ENCODE measurements at regions not wholly inside any gene's neighbourhood (a gene's known extent, or its start where the extent isn't known, plus 50 kb on each side); places are given as distances from the start of the nearest gene placed in this dataset.

DNA sequence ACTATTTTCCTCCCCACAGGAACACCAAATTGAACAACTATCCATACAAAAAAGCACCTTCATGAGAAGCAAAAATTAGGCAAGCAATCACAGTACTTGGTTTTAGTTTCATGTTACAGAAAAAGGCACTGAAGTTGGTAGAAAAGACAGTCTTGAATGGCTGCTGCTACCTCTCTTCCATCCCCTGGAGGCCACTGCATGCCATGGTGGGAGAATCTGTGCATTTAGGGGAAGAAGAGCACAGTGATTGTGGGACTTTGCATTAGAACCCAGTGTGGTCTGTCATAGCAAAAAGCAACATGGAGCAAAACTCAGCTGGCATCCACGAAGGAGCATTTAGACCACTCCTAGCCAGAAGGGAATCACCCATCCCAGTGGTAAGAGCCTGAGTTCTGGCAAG is 941.9 kb downstream of the PCDH18 start:
- Histone ChIP-seq H3K4me3 (replicated peaks in 1 of 3; ENCODE audit: low read depth in 2 of 3, low read length in 3 of 3) (no peak overlapping the region), H4K20me1 (ENCODE audit: insufficient read depth, low read length) (no peaks in the 10 kb centered on the region), H3K27ac (ENCODE audit: low read depth in 1 of 2, low read length in 2 of 2) (no peak overlapping the region), H3K36me3 (replicated peaks in 1 of 2; ENCODE audit: control insufficient read depth in 1 of 2, insufficient read depth in 2 of 2, low read length in 2 of 2) (no peaks in the 10 kb centered on the region), H3K27me3 (ENCODE audit: control insufficient read depth in 2 of 2, insufficient read depth in 2 of 2, low read length in 2 of 2) (no peaks in the 10 kb centered on the region), H3K4me1 (ENCODE audit: control insufficient read depth in 1 of 2, insufficient read depth in 2 of 2, low read length in 2 of 2) (no peaks in the 10 kb centered on the region), H2AFZ (ENCODE audit: insufficient read depth, low read depth, low read length, poor library complexity, severe bottlenecking) (no peak overlapping the region), H3K9me3 (replicated peaks in 1 of 2; ENCODE audit: control insufficient read depth in 1 of 2, insufficient read depth in 1 of 2, low read length in 2 of 2) (peaks cover 0 to 7% of the 10 kb centered on the region in 2 donors), H3K4me2 (replicated peaks; ENCODE audit: extremely low read depth, low read length, poor library complexity, severe bottlenecking) (no peak overlapping the region), H3K9ac (ENCODE audit: insufficient read depth, low read length, poor library complexity, severe bottlenecking) (no peak overlapping the region), H3K79me2 (ENCODE audit: insufficient read depth, low read length) (no peaks in the 10 kb centered on the region)
- Mint-ChIP-seq H3K9me3 (peaks cover 0 to 9% (median 2%) of the 10 kb centered on the region in 7 donors), H3K27ac (no peak overlapping the region), H3K36me3 (no peaks in the 10 kb centered on the region), H3K4me1 (no peaks in the 10 kb centered on the region), H3K27me3 (ENCODE audit: low read depth in 3 of 3) (peaks cover 0 to 1% (median 0%) of the 10 kb centered on the region in 3 donors), H3K4me3 (no peak overlapping the region)
- intact Hi-C loops (cut with micrococcal nuclease): no loop called here
- DNase-seq: no peak
- TF ChIP-seq, protein P1, sequence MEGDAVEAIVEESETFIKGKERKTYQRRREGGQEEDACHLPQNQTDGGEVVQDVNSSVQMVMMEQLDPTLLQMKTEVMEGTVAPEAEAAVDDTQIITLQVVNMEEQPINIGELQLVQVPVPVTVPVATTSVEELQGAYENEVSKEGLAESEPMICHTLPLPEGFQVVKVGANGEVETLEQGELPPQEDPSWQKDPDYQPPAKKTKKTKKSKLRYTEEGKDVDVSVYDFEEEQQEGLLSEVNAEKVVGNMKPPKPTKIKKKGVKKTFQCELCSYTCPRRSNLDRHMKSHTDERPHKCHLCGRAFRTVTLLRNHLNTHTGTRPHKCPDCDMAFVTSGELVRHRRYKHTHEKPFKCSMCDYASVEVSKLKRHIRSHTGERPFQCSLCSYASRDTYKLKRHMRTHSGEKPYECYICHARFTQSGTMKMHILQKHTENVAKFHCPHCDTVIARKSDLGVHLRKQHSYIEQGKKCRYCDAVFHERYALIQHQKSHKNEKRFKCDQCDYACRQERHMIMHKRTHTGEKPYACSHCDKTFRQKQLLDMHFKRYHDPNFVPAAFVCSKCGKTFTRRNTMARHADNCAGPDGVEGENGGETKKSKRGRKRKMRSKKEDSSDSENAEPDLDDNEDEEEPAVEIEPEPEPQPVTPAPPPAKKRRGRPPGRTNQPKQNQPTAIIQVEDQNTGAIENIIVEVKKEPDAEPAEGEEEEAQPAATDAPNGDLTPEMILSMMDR (IDR thresholded peaks at IDR 0.05): no peak
- WGBS (ENCODE audit: insufficient coverage): 63% methylated on average over 1 of the region's 1 CpG

DNA sequence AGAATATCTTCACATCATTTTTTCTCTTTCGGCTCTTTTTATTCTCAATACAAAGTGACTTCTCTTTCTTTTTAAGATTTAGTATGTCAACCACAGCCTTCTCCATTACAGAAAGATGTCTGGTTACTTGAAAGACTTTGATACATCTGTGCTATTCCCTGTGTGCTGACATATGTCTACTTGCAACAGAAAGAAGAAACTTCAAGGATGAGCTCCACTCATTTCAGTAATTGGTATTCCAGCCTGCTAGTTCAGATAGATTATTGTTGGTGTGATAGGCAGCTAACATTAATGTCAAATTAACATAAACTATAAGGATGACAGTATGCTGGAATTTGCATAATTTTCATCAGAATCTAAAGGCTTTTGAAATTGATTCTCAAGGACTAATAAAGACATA is 948.7 kb downstream of the PCDH18 start:
- Histone ChIP-seq H3K4me1 (ENCODE audit: control insufficient read depth in 1 of 2, insufficient read depth in 2 of 2, low read length in 2 of 2) (no peaks in the 10 kb centered on the region), H3K4me2 (replicated peaks; ENCODE audit: extremely low read depth, low read length, poor library complexity, severe bottlenecking) (no peak overlapping the region), H4K20me1 (ENCODE audit: insufficient read depth, low read length) (no peaks in the 10 kb centered on the region), H3K36me3 (replicated peaks in 1 of 2; ENCODE audit: control insufficient read depth in 1 of 2, insufficient read depth in 2 of 2, low read length in 2 of 2) (no peaks in the 10 kb centered on the region), H2AFZ (ENCODE audit: insufficient read depth, low read depth, low read length, poor library complexity, severe bottlenecking) (no peak overlapping the region), H3K27me3 (ENCODE audit: control insufficient read depth in 2 of 2, insufficient read depth in 2 of 2, low read length in 2 of 2) (no peaks in the 10 kb centered on the region), H3K4me3 (replicated peaks in 1 of 3; ENCODE audit: low read depth in 2 of 3, low read length in 3 of 3) (no peak overlapping the region), H3K9ac (ENCODE audit: insufficient read depth, low read length, poor library complexity, severe bottlenecking) (no peak overlapping the region), H3K27ac (ENCODE audit: low read depth in 1 of 2, low read length in 2 of 2) (no peak overlapping the region), H3K9me3 (replicated peaks in 1 of 2; ENCODE audit: control insufficient read depth in 1 of 2, insufficient read depth in 1 of 2, low read length in 2 of 2) (peaks cover 0 to 2% of the 10 kb centered on the region in 2 donors), H3K79me2 (ENCODE audit: insufficient read depth, low read length) (no peaks in the 10 kb centered on the region)
- Mint-ChIP-seq H3K9me3 (peaks cover 0 to 2% (median 0%) of the 10 kb centered on the region in 7 donors), H3K27me3 (ENCODE audit: low read depth in 3 of 3) (peaks cover 0 to 1% (median 0%) of the 10 kb centered on the region in 3 donors), H3K36me3 (no peaks in the 10 kb centered on the region), H3K4me1 (no peaks in the 10 kb centered on the region), H3K27ac (no peak overlapping the region), H3K4me3 (no peak overlapping the region)
- TF ChIP-seq, protein P1 (IDR thresholded peaks at IDR 0.05): no peak
- no CpG with 5 or more reads among the region's 1 CpG for WGBS (ENCODE audit: insufficient coverage)
- intact Hi-C loops (cut with micrococcal nuclease): no loop called here
- no peak for DNase-seq
